ENCODE measurements at regions not wholly inside any gene's neighbourhood (a gene's known extent, or its start where the extent isn't known, plus 50 kb on each side); places are given as distances from the start of the nearest gene placed in this dataset.

GRCh38 chr13:80237646-80238045 lies 103.3 kb downstream of the SPRY2 start:
- no peak for DNase-seq (ENCODE audit: low read depth in 2 of 3, low spot score in 1 of 3)

- no peak for DNase-seq (ENCODE audit: low read depth in 2 of 3, low spot score in 1 of 3)
Observed at GRCh38 chr13:80235967-80236302, 105.0 kb downstream of the SPRY2 start.

GRCh38 chr13:80235166-80235966 lies 105.6 kb downstream of the SPRY2 start:
- no peak for DNase-seq (ENCODE audit: low read depth in 2 of 3, low spot score in 1 of 3)

GRCh38 chr13:80227645-80228044 lies 113.3 kb downstream of the SPRY2 start:
- no peak for DNase-seq (ENCODE audit: low read depth in 2 of 3, low spot score in 1 of 3)

- DNase-seq (ENCODE audit: low read depth in 2 of 3, low spot score in 1 of 3): no peak
Observed at GRCh38 chr13:80226645-80227044, 114.3 kb downstream of the SPRY2 start.

- DNase-seq (ENCODE audit: low read depth in 2 of 3, low spot score in 1 of 3): no peak
Observed at GRCh38 chr13:80224468-80224867, 116.5 kb downstream of the SPRY2 start.

GRCh38 chr13:80217614-80218456 lies 123.1 kb downstream of the SPRY2 start:
- DNase-seq (ENCODE audit: low read depth in 2 of 3, low spot score in 1 of 3): no peak

GRCh38 chr13:80215368-80215767 lies 125.6 kb downstream of the SPRY2 start:
- no peak for DNase-seq (ENCODE audit: low read depth in 2 of 3, low spot score in 1 of 3)

- DNase-seq (ENCODE audit: low read depth in 2 of 3, low spot score in 1 of 3): no peak
Observed at GRCh38 chr13:80214521-80214991, 126.4 kb downstream of the SPRY2 start.

GRCh38 chr13:80214050-80214449 lies 126.9 kb downstream of the SPRY2 start:
- DNase-seq (ENCODE audit: low read depth in 2 of 3, low spot score in 1 of 3): no peak

GRCh38 chr13:80213201-80213600 lies 127.7 kb downstream of the SPRY2 start:
- no peak for DNase-seq (ENCODE audit: low read depth in 2 of 3, low spot score in 1 of 3)

GRCh38 chr13:80211566-80211965 lies 129.4 kb downstream of the SPRY2 start:
- DNase-seq (ENCODE audit: low read depth in 2 of 3, low spot score in 1 of 3): no peak

- no peak for DNase-seq (ENCODE audit: low read depth in 2 of 3, low spot score in 1 of 3)
Observed at GRCh38 chr13:80204642-80205041, 136.3 kb downstream of the SPRY2 start.

GRCh38 chr13:80203496-80203895 lies 137.4 kb downstream of the SPRY2 start:
- no peak for DNase-seq (ENCODE audit: low read depth in 2 of 3, low spot score in 1 of 3)

GRCh38 chr13:80201694-80202468 lies 139.0 kb downstream of the SPRY2 start:
- no peak for DNase-seq (ENCODE audit: low read depth in 2 of 3, low spot score in 1 of 3)

- DNase-seq (ENCODE audit: low read depth in 2 of 3, low spot score in 1 of 3): no peak
Observed at GRCh38 chr13:80199585-80200292, 141.2 kb downstream of the SPRY2 start.

- no peak for DNase-seq (ENCODE audit: low read depth in 2 of 3, low spot score in 1 of 3)
Observed at GRCh38 chr13:80199067-80199466, 141.9 kb downstream of the SPRY2 start.

GRCh38 chr13:80196756-80197155 lies 144.2 kb downstream of the SPRY2 start:
- no peak for DNase-seq (ENCODE audit: low read depth in 2 of 3, low spot score in 1 of 3)

- DNase-seq (ENCODE audit: low read depth in 2 of 3, low spot score in 1 of 3): no peak
Observed at GRCh38 chr13:80195649-80196048, 145.3 kb downstream of the SPRY2 start.

- DNase-seq (ENCODE audit: low read depth in 2 of 3, low spot score in 1 of 3): no peak
Observed at GRCh38 chr13:80189889-80190597, 150.9 kb downstream of the SPRY2 start.

All from stimulated activated CD4-positive, alpha-beta T cell treated with anti-CD3 and anti-CD28 coated beads, Interleukin-12 subunit alpha, Interleukin-12 subunit beta, amount 100 ng/mL, for 48 hours (primary cell).